HG03025 (cell line): ENCODE measurements at regions not wholly inside any gene's neighbourhood (a gene's known extent, or its start where the extent isn't known, plus 50 kb on each side); places are given as distances from the start of the nearest gene placed in this dataset.

ENCODE experiments used
- ATAC-seq: cut with Tn5 transposase; IDR thresholded peaks from one replicate; pipeline ENCODE4 v1.9.1; 2021; ENCODE audit warnings: mild to moderate bottlenecking, moderate library complexity; ENCODE audit not compliant: unreplicated experiment, low FRiP score

DNA sequence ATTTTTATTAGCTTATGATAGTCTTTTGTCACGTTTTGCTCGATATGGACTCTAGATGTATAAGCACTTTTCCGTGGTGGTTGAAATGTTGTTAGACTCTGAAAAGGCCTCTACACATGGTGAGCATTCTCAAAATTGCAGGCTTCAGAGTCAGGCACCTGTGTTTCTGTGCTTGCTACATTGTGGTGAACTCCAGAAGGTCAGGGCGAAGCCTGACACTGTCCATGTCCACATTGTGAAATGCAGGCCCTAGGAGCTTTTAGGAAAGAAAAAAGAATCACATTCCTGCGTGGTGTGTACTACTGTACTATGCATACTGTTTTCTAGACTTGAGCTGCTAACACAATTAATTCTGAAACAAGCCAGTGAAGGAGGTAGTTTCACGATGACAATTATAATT is 86.3 kb downstream of the HS3ST1 start:
- ATAC-seq, result no peak

DNA sequence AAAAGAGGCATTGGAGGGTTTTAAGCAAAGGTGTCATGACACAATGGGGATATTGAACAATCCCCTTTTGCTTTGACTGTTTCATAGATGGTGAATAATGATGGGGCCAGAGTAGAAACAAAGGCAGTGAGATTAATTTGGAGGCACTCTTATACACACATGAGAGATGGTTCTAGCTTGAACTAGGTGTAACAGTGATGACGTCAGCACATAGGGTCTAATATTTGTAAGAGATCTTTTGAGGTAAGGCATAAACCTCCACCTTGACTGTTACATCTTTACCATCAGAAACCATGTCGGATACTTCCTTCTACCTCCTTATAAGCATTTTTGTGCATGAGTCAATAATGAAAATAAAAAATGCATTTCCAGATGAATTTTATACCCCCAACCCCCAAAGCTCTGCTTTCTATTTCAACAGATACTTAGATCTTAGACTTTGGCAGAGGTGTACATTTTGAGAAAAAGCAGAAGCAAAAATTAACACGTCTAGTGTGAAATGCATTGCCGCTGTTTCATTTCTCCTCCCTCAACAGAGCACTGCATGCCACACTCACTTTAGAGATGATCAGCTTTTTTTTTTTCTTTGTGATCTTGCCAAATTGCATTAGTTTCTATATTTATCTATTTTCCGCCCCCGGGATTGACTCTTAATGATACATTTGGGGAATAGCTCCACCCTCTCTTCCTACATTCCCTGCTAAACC is 87.2 kb downstream of the HS3ST1 start:
- no peak for ATAC-seq

DNA sequence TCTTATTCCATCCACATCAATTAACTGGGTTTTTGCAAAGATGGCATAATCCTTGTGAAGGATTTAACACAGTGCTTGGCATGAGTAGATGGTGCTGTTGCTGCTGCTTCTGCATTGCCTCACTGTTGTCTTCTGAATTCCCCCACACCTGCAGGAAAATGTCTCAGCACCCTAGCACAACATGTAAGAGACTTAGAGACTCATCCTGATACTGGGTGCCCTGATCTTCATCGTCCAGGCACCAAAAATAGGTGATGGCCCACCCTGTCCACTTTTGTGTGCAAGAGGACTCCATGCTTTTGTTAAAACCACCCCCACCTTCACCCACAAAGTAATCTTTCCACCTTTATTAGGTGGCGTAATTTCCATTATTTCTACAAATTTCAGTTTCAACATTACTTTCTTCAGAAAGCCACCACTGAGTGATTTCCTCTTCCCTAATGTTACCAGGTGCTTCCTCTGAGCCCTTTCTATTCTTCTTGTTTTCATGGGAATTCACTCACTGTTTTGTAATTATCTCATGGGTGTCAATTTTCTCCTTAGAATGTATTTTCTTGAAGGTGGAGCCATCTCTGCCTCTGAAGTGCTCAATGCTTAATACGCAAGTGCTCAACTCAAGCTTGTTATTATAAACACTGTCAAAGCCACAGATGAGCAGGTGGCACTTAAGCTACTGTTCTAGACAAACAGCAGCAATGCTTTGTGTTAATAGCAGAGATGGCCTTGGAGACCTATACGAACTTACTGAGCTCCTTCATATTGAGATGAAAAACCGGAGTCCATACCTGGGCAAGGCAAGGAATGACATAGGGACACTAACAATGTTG is 89.5 kb downstream of the HS3ST1 start:
- no peak for ATAC-seq

DNA sequence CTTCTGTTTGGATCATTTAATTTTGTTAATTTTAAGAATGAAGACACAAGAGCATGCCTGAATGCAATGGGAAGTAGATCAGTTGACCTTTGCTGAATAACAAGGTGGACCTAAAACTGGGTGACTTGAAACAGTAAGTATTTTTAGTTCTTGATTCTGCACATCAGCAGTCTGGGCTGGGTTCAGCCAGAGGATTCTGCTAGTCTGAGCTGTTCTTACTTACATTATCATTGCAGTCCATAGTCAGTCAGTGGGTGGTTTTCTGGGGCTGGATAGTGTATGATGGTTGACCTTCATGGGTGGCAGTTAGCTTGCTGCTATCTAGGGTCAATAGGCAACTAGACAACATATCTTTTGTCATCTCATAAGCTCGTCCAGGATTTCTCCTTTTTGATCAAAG is 91.4 kb downstream of the HS3ST1 start:
- no peak for ATAC-seq

DNA sequence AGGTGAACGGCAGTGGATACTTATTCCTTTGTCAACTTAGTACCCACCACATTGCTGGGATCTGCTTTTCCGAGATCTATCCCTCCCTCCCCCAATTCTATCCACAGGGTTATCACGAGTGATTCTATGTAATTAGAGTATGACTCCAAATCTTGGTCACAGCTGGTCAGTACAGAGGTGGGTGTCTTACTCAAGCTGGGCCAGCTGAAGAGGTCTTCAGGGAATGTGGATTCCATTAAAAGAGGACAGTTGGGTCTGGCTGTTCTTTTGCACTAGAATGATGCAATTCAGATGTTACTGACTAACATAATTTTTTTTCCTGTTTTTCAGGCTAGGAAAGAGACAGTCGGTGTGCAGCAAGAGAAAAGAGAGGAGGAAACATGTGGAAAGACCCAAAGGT is 92.3 kb downstream of the HS3ST1 start:
- ATAC-seq, result no peak

DNA sequence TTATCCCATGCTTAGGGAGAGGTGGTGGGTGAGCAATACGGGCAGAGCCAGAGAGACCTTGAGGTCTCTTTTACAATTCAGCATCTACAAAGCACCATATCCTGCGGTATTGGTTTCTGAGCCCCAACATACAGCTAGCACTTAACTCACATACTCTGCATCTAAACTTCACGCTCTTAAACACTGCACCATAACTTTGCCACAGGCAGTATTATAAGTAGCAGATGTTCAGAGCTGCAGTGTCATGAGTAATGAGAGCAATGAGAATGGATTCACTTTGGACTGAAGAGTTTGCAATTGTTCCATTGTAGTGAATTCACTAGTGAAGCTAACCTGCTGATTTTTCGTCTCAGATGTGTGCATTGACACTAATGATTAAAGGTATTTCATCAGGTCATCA is 93.8 kb downstream of the HS3ST1 start:
- ATAC-seq, result no peak

DNA sequence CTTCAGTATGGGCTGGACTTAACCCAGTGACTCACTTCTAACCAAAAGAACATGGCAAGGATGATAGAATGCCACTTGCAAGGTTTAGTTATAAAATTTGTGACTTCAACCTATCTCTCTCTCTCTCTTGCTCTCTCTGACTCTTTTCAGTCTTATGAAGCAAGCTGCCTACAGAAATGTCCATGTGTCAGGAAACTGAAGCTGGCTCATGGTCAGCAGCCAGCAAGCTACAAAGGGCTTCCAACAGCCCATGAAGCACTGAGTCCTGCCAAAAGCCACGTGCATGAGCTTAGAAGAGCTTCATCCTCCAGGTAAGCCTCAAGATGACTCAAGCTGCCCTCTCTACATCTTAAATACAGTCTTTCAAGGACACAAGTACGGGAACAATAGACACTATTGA is 100.3 kb downstream of the HS3ST1 start:
- no peak for ATAC-seq

DNA sequence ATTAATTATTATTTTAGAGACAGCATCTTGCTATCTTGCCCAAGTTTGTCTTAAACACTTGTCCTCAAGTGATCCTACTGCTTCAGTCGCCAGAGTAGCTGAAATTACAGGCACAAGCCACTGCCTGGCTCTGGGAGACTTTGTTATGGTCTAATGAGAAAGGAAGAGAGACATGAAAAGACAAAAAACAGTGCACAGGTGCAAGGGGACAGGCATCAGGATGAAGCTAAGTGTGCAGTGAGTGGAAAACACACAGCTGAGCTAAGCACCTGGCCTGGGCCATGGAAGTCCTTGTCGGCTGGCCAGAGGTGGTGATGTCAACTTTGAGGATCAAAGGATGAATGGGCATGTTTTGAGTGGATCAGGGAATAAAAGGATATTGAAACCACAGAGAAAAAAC is 102.7 kb downstream of the HS3ST1 start:
- no peak for ATAC-seq

DNA sequence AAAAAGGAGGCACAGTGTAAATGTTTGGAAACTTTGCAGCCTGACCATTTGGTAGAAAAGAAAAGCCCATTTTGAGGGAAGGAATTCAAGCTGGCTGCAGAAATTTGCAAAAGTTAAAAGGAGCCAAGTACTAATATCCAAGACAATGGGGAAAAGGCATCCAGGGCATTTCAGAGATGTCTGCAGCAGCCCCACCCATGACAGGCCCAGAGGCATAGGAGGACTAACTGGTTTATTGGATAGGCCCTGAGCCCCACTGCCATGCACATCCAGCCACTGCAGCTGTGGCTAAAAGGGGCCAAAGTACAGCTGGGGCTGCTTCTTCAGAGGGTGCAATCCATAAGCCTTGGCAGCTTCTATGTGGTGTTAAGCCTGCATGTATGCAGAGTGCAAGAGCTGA is 104.9 kb downstream of the HS3ST1 start:
- ATAC-seq, result no peak

DNA sequence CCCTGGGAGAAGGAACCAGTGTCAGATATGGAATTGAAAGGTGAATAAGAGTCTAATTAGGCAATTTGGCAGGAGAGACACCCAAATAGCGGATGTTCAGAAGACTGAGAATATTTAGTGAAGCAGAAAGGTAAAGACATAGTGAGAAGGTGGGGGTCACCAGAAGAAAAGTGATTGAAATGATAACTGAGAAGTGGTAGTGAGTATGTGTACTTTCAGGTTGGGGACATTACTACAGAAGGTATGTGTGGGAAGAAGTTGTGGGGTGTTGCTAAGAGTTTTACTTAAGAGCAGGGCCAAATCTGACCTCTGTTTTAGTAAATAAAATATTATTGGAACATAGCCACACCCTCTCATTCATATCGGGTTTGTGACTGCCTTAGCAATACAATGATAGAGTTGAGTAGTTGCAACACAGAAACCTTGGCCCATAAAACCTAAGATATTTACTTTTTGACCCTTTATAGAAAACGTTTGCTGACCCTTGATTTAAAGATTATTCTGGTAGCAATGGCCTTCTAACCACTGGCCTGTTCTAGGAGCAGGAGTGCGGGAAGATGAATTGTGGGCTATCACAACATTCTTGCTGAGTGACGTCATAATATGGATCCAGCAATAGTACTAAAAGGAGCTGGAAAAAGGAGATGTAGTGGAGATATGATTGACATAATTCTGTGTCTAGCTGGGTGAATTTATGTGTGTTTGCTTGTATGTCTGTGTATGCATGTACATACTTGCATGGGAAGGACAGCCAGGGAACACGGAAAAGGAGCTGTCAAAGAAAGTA is 115.3 kb downstream of the HS3ST1 start:
- no peak for ATAC-seq

DNA sequence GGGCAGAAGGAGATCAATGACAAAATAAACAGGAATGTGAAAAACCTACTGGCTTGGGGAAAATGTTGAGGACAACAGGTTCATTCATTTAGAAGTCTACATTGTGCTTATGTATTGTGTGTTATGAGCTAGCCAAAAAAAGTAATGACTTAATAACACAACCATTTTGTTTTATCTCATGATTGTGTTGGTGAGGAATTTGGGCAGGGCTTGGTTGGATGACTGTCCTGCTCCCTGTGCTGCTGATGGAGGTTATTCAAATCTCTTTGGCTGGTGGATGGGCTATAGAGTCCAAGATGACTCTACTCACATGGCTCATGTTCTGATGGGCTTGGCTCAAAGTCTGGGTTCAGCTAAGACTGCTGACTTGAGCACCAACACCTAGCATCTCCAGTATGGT is 116.3 kb downstream of the HS3ST1 start:
- ATAC-seq, result no peak

DNA sequence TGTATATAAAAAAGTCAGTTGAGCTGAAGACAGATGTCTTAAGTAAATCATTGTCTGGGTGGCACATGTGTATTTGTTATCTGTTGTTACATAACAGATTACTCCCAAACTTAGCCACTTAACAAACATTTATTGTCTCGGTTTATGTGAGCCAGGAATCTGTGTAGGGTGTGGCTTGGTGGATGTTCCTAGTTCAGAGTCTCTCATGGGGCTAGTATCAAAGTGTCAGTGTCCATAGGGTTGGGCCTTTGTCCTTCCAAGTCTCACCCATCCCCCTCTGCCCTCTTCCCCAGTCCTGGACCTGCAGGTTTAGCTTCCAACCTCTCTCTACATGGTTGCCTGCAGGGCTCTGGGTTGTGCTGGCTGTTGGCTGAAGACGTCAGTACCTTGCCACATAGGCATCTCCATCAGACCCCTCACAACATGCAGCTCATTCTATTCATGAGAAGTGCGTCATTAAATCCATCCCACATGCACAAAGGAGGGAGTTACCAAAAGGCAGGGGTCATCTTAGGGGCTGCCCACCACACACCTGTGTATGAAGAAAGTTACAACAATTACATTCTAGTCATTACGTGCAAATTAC is 127.5 kb downstream of the HS3ST1 start:
- no peak for ATAC-seq

DNA sequence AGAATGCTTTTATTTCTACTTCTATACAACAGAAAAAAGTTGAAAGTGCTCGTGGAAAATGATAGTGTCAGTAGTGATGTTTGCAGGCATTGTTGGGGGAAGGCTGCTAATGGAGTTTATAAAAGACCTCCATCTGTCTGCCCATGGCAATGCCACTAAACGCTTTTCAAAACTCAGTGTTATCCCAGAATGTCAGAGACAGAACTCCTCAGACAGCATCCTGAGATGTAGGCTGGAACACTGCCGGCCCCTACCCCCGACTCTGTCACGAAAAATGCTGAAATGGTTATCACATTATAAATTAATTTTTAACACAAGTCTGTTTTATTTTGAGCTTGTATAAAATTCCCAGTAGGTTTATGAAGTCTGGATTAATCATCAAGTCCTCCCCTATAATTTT is 128.9 kb downstream of the HS3ST1 start:
- ATAC-seq, result no peak

DNA sequence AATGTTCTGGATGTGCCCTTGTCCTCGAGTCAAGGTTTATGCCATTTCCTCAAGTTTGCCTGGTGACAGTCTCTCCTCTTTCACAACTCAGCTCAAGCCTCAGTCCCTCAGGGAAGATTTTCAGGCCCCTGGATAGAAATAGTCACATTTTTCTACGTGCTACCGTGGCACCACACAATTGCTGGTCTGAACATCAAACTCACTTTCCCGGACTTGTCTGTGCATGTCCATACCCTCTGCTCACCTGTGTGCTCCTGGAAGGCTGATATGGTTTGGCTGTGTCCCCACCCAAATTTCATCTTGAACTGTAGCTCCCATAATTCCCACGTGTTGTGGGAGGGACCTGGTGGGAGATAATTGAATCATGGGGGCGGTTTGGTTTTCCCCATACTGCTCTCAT is 129.7 kb downstream of the HS3ST1 start:
- no peak for ATAC-seq

DNA sequence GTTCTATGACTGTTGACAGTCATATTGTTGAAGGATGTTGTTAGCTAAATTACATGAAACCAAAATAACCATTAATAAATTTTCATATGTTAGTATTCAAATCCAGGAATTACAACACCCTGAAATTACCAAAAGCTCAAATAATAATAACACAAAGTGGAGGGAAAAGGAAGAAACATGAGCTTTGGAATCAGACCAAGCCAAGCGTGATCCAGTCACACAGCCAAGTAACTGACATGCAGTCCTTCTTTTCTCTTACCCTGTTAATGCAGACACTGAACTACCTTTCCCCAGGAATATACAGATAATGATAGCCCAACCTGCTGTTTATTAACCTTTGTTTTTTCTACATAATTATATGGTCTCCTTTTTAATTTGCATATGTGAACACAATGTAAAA is 130.2 kb downstream of the HS3ST1 start:
- no peak for ATAC-seq

DNA sequence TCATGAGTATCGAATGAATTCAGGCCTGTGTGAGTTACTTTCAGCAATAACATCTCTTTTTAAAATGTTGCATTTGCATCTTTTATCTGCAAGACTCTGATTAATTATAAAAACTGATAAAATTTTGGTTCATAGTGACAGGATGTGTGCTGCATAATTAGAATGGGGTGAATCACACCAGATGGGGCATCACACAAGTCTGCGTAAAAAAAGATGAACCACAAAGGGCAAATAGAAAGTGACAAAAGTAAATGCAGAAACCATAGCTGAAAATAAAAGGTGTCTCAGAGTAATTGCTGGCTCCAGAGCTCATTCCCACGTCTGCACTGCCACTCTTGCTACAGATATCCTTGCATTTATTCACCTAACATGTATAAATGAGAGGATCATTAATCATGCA is 131.1 kb downstream of the HS3ST1 start:
- no peak for ATAC-seq

DNA sequence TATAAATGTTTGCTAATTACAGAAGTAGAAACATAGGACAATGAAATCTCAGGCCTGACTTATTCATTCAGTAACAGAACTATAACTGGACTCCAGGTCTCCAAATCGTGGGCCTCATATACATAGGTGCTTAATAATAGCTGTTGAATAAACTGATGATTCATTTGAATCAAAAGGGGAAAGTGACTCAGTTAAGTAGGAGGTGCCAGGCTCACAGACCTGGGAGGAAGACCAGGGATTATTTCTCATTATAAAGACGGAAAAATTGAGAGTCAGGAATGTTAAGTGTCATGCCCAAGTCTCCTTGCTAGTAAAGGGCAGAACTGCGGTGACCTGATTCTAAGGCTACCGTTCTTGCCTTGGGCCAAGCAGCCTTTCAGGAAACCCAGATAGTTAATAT is 131.5 kb downstream of the HS3ST1 start:
- no peak for ATAC-seq

DNA sequence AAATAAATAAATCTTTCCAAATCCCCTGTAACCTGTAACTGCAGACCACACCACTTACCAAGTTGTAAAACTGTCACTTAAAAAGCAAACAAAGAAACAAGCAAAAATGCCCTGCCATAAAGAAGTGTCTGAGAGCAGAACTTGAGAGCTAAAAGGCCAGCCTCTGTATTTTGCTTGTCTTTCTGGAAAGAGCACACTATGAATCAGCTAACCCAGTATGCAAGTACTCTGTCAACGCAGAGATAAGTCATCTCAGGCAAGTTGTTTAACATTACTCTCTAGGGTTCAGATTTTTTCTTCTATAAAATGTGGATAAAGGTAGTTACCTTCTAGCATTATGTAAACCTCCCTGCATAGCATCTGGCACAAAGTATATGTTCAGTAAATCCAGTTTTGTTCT is 134.8 kb downstream of the HS3ST1 start:
- no peak for ATAC-seq

DNA sequence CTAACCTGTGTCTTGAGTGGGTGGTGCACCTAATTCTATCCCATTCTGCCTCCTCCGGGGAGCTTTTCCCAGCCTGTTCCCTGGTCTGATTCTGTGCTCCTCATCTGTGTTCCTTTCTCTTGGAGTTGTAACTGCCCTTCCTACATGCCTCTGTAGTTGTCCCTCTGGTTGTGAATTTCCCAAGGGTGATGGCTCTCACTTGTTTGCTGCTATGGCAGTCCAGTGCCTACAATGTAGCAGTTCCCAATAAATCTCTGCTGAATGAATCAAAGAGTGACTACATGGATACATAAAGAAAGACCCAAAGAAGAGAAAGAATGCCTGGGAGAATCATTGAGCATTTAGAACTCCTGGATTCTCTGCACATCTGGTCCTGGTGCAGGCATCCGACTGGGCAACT is 141.6 kb downstream of the HS3ST1 start:
- ATAC-seq, result no peak

DNA sequence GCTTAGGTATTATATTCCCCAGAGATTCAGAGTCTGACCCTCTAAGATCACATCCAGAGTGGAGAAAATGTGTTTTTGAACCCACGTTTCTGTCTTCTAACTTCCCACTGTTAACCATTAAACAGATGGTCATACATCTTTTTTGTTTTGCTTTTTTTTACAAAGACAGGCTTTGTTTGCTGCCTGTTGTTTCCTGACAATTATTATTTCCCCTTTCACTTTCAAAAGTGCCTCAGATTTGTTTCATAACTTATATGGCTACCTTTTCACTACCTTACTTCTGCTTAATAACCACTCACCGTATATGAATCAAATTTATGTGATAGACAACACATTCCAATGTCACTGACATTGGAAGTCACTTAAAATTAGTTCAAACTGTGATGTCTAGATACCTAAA is 142.2 kb downstream of the HS3ST1 start:
- no peak for ATAC-seq

DNA sequence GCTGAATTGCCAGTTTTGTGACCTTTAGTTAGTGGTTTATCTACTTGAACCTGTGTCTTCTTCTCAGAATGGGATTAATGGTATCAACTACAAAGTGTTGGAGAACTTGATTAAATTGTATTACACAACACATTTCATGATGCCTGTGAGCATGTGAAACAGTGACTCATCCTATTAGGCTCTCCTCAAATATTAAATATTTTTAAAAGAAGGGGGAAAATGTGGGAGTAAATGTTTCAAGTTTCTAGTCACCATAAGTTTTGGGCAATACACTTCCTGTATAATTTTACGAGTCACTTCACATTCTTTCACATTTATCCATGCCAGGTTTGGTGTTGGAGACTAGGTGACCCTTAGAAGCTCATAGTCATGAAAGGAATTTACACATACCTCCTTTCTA is 147.0 kb downstream of the HS3ST1 start:
- ATAC-seq, result no peak
